ENCODE measurements at regions not wholly inside any gene's neighbourhood (a gene's known extent, or its start where the extent isn't known, plus 50 kb on each side); places are given as distances from the start of the nearest gene placed in this dataset.

GRCh38 chr3:25170021-25170420 is 258.0 kb upstream of the RARB start:
- Histone ChIP-seq H4K20me1 (ENCODE audit: insufficient read depth) (no peaks in the 10 kb centered on the region), H2AFZ (ENCODE audit: low read depth, low read length) (no peak overlapping the region), H3K4me2 (ENCODE audit: low read length) (no peak overlapping the region), H3K27me3 (ENCODE audit: insufficient read depth, low read depth, low read length) (no peaks in the 10 kb centered on the region), H3K9me3 (ENCODE audit: low read length) (peaks cover 5% of the 10 kb centered on the region), H3K9me2 (ENCODE audit: insufficient read depth, low read length) (no peaks in the 10 kb centered on the region), H3K36me3 (ENCODE audit: insufficient read depth, low read length) (no peaks in the 10 kb centered on the region), H3K27ac (ENCODE audit: low read length) (no peak overlapping the region), H3F3A (ENCODE audit: insufficient read depth, low read length, poor library complexity, severe bottlenecking) (no peaks in the 10 kb centered on the region), H3K79me2 (replicated peaks; ENCODE audit: insufficient read depth, low read length) (no peaks in the 10 kb centered on the region), H3K4me3 (ENCODE audit: low read length) (no peak overlapping the region), H3K9ac (ENCODE audit: low read length) (no peak overlapping the region)
- TF ChIP-seq CTCF (IDR thresholded peaks at IDR 0.05; ENCODE audit: poor library complexity, severe bottlenecking), result no peak
- TF ChIP-seq EZH2 (IDR thresholded peaks at IDR 0.05; ENCODE audit: borderline replicate concordance, insufficient read depth, low read length, poor library complexity, severe bottlenecking), result no peak
- no peak for TF ChIP-seq SMC3 (conservative IDR thresholded peaks at IDR 0.05; ENCODE audit: poor library complexity)
- no peak for TF ChIP-seq MXI1 (conservative IDR thresholded peaks at IDR 0.05; ENCODE audit: poor library complexity, severe bottlenecking)
- TF ChIP-seq RAD21 (conservative IDR thresholded peaks at IDR 0.05), result no peak
- no peak for TF ChIP-seq TAF1 (IDR thresholded peaks at IDR 0.05; ENCODE audit: low read depth)

- peaks cover 5% of the 10 kb centered on the region for H3K9me3 ChIP-seq (ENCODE audit: low read length)
- no peaks in the 10 kb centered on the region for H3F3A ChIP-seq (ENCODE audit: insufficient read depth, low read length, poor library complexity, severe bottlenecking)
- H3K36me3 ChIP-seq (ENCODE audit: insufficient read depth, low read length), result no peaks in the 10 kb centered on the region
- TF ChIP-seq SMC3 (conservative IDR thresholded peaks at IDR 0.05; ENCODE audit: poor library complexity) (no peak), TAF1 (IDR thresholded peaks at IDR 0.05; ENCODE audit: low read depth) (no peak), CTCF (IDR thresholded peaks at IDR 0.05; ENCODE audit: poor library complexity, severe bottlenecking) (no peak)
- no peak overlapping the region for H3K27ac ChIP-seq (ENCODE audit: low read length)
- H4K20me1 ChIP-seq (ENCODE audit: insufficient read depth), result no peaks in the 10 kb centered on the region
- no peak overlapping the region for H2AFZ ChIP-seq (ENCODE audit: low read depth, low read length)
- H3K9ac ChIP-seq (ENCODE audit: low read length), result no peak overlapping the region
- no peak overlapping the region for H3K4me2 ChIP-seq (ENCODE audit: low read length)
- no peaks in the 10 kb centered on the region for H3K79me2 ChIP-seq (replicated peaks; ENCODE audit: insufficient read depth, low read length)
- no peak overlapping the region for H3K4me3 ChIP-seq (ENCODE audit: low read length)
- H3K27me3 ChIP-seq (ENCODE audit: insufficient read depth, low read depth, low read length), result no peaks in the 10 kb centered on the region
- no peaks in the 10 kb centered on the region for H3K9me2 ChIP-seq (ENCODE audit: insufficient read depth, low read length)
Measured at GRCh38 chr3:25171118-25171807, 256.8 kb upstream of the RARB start.

DNA sequence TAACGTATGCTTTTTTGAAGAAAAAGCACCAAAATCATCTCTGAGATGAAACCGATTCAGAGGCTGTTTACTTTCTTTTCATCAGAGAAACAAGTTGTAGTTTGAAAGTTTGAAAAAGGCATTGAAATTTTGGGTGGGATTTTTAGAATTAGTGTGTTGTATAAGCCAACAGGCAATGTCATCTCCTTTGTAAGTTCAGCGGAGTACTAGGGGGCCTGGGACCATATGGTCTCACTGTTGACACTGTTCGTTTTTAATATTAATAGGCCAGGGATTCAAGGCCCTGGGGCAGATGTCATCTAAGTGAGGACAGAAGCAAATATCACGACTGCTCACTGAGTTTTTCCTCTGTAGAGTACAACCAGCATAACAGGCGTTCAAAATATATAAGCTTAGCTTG is 256.2 kb upstream of the RARB start:
- Histone ChIP-seq H3K9me2 (ENCODE audit: insufficient read depth, low read length) (no peaks in the 10 kb centered on the region), H2AFZ (ENCODE audit: low read depth, low read length) (no peak overlapping the region), H3K27ac (ENCODE audit: low read length) (no peak overlapping the region), H3K79me2 (replicated peaks; ENCODE audit: insufficient read depth, low read length) (no peaks in the 10 kb centered on the region), H4K20me1 (ENCODE audit: insufficient read depth) (no peaks in the 10 kb centered on the region), H3K4me2 (ENCODE audit: low read length) (no peak overlapping the region), H3K36me3 (ENCODE audit: insufficient read depth, low read length) (no peaks in the 10 kb centered on the region), H3K27me3 (ENCODE audit: insufficient read depth, low read depth, low read length) (no peaks in the 10 kb centered on the region), H3K4me3 (ENCODE audit: low read length) (no peak overlapping the region), H3K9me3 (ENCODE audit: low read length) (peaks cover 5% of the 10 kb centered on the region), H3K9ac (ENCODE audit: low read length) (no peak overlapping the region), H3F3A (ENCODE audit: insufficient read depth, low read length, poor library complexity, severe bottlenecking) (no peaks in the 10 kb centered on the region)
- no peak for TF ChIP-seq EP300 (conservative IDR thresholded peaks at IDR 0.05; ENCODE audit: poor library complexity, severe bottlenecking)
- TF ChIP-seq, protein P1, sequence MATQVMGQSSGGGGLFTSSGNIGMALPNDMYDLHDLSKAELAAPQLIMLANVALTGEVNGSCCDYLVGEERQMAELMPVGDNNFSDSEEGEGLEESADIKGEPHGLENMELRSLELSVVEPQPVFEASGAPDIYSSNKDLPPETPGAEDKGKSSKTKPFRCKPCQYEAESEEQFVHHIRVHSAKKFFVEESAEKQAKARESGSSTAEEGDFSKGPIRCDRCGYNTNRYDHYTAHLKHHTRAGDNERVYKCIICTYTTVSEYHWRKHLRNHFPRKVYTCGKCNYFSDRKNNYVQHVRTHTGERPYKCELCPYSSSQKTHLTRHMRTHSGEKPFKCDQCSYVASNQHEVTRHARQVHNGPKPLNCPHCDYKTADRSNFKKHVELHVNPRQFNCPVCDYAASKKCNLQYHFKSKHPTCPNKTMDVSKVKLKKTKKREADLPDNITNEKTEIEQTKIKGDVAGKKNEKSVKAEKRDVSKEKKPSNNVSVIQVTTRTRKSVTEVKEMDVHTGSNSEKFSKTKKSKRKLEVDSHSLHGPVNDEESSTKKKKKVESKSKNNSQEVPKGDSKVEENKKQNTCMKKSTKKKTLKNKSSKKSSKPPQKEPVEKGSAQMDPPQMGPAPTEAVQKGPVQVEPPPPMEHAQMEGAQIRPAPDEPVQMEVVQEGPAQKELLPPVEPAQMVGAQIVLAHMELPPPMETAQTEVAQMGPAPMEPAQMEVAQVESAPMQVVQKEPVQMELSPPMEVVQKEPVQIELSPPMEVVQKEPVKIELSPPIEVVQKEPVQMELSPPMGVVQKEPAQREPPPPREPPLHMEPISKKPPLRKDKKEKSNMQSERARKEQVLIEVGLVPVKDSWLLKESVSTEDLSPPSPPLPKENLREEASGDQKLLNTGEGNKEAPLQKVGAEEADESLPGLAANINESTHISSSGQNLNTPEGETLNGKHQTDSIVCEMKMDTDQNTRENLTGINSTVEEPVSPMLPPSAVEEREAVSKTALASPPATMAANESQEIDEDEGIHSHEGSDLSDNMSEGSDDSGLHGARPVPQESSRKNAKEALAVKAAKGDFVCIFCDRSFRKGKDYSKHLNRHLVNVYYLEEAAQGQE (IDR thresholded peaks at IDR 0.05; ENCODE audit: borderline replicate concordance), result no peak
